ENCODE measurements at regions not wholly inside any gene's neighbourhood (a gene's known extent, or its start where the extent isn't known, plus 50 kb on each side); places are given as distances from the start of the nearest gene placed in this dataset.

GRCh38 chr12:72089678-72090077 lies 151.0 kb downstream of the TPH2 start:
- Mint-ChIP-seq H3K36me3 (ENCODE audit: low read depth) (no peaks in the 10 kb centered on the region), H3K9me3 (no peaks in the 10 kb centered on the region)
- DNase-seq: no peak

DNA sequence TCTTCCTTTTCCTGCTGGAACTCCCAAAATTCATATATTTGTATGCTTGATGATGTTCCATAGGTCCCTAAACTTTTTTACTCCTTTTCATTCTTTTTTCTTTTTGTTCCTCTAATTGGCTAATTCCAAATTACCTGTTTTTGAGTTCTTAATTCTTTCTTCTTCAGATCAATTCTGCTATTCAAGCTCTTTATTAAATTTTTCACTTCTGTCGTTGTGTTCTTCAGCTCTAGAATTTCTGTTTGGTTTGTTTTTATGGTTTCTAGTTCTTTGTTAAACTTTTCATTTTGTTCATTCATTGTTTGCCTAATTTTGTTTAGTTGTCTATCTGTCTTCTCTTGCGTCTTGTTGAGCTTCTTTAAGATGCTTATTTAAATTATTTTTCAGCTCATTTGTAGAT lies 154.8 kb downstream of the TPH2 start:
- Mint-ChIP-seq H3K4me3 (no peak overlapping the region), H3K27ac (no peak overlapping the region), H3K27me3 (ENCODE audit: insufficient read depth) (no peaks in the 10 kb centered on the region), H3K4me1 (no peaks in the 10 kb centered on the region), H3K36me3 (ENCODE audit: low read depth) (no peaks in the 10 kb centered on the region), H3K9me3 (no peaks in the 10 kb centered on the region)
- no peak for TF ChIP-seq CTCF (conservative IDR thresholded peaks at IDR 0.05)
- no peak overlapping the region for H3K9ac ChIP-seq (ENCODE audit: extremely low read depth, low read length, poor library complexity, severe bottlenecking)
- no peak for DNase-seq
- no peaks in the 10 kb centered on the region for H3K9me3 ChIP-seq (ENCODE audit: control insufficient read depth, low read length)
- H3K4me3 ChIP-seq (ENCODE audit: low read length): no peak overlapping the region
- 92% methylated on average over 2 of the region's 2 CpGs; no CpG with 5 or more reads in 1 of the 2 experiments for WGBS, 2 experiments (ENCODE audit: insufficient coverage in 1 of 2, insufficient read length in 1 of 2)
- no peaks in the 10 kb centered on the region for H3K36me3 ChIP-seq (ENCODE audit: control insufficient read depth, insufficient read depth, low read length)
- H3K27ac ChIP-seq (ENCODE audit: low read depth, low read length): no peak overlapping the region
- H3K4me1 ChIP-seq (ENCODE audit: control insufficient read depth, insufficient read depth, low read length): peaks cover 3% of the 10 kb centered on the region
- H3K27me3 ChIP-seq (ENCODE audit: control insufficient read depth, insufficient read depth, low read length, poor library complexity, severe bottlenecking): no peaks in the 10 kb centered on the region

More at GRCh38 chr12:72089678-72090077, 151.0 kb downstream of the TPH2 start:
- no peak overlapping the region for H3K27ac Mint-ChIP-seq
- no peak overlapping the region for H3K4me3 Mint-ChIP-seq
- no peak overlapping the region for H3K4me3 ChIP-seq (ENCODE audit: low read length)
- TF ChIP-seq CTCF (conservative IDR thresholded peaks at IDR 0.05): no peak
- no peaks in the 10 kb centered on the region for H3K36me3 ChIP-seq (ENCODE audit: control insufficient read depth, insufficient read depth, low read length)
- H3K9me3 ChIP-seq (ENCODE audit: control insufficient read depth, low read length): no peaks in the 10 kb centered on the region
- H3K4me1 Mint-ChIP-seq: no peaks in the 10 kb centered on the region
- H3K27me3 Mint-ChIP-seq (ENCODE audit: insufficient read depth): no peaks in the 10 kb centered on the region
- H3K27ac ChIP-seq (ENCODE audit: low read depth, low read length): no peak overlapping the region
- H3K9ac ChIP-seq (ENCODE audit: extremely low read depth, low read length, poor library complexity, severe bottlenecking): no peak overlapping the region
- H3K4me1 ChIP-seq (ENCODE audit: control insufficient read depth, insufficient read depth, low read length): peaks cover 3% of the 10 kb centered on the region
- no peaks in the 10 kb centered on the region for H3K27me3 ChIP-seq (ENCODE audit: control insufficient read depth, insufficient read depth, low read length, poor library complexity, severe bottlenecking)

DNA sequence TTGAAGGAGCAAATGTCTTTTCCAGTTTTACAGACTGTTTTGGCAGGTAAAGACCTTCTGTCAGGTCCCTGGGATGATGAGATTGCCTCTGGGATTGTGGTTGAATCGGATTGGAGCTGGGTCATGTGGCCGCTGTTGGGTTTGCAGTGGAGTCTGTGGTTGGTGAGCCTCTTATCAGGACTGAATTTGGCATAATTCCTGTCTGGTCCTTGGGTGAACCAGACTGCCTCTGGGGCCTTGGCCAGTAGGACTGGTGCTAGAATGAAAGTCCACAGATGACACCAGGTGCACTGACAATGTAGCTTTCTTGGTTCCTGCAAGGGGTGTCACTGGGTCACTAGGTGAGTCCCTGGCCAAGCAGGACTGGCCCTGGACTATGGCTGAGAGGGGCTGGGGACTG lies 155.3 kb downstream of the TPH2 start:
- H3K9me3 ChIP-seq (ENCODE audit: control insufficient read depth, low read length): no peaks in the 10 kb centered on the region
- DNase-seq: no peak
- H3K27ac Mint-ChIP-seq: no peak overlapping the region
- H3K9ac ChIP-seq (ENCODE audit: extremely low read depth, low read length, poor library complexity, severe bottlenecking): no peak overlapping the region
- H3K27me3 ChIP-seq (ENCODE audit: control insufficient read depth, insufficient read depth, low read length, poor library complexity, severe bottlenecking): no peaks in the 10 kb centered on the region
- H3K4me1 ChIP-seq (ENCODE audit: control insufficient read depth, insufficient read depth, low read length): peaks cover 3% of the 10 kb centered on the region
- H3K4me1 Mint-ChIP-seq: no peaks in the 10 kb centered on the region
- TF ChIP-seq CTCF (conservative IDR thresholded peaks at IDR 0.05): no peak
- no peak overlapping the region for H3K4me3 ChIP-seq (ENCODE audit: low read length)
- H3K36me3 ChIP-seq (ENCODE audit: control insufficient read depth, insufficient read depth, low read length): no peaks in the 10 kb centered on the region
- no peaks in the 10 kb centered on the region for H3K36me3 Mint-ChIP-seq (ENCODE audit: low read depth)
- H3K27ac ChIP-seq (ENCODE audit: low read depth, low read length): no peak overlapping the region
- H3K9me3 Mint-ChIP-seq: no peaks in the 10 kb centered on the region
- 84 to 100% methylated on average over 2 of the region's 2 CpGs for WGBS, 2 experiments (ENCODE audit: insufficient coverage in 1 of 2, insufficient read length in 1 of 2)
- no peak overlapping the region for H3K4me3 Mint-ChIP-seq
- no peaks in the 10 kb centered on the region for H3K27me3 Mint-ChIP-seq (ENCODE audit: insufficient read depth)
